ENCODE measurements at regions not wholly inside any gene's neighbourhood (a gene's known extent, or its start where the extent isn't known, plus 50 kb on each side); places are given as distances from the start of the nearest gene placed in this dataset.

DNA sequence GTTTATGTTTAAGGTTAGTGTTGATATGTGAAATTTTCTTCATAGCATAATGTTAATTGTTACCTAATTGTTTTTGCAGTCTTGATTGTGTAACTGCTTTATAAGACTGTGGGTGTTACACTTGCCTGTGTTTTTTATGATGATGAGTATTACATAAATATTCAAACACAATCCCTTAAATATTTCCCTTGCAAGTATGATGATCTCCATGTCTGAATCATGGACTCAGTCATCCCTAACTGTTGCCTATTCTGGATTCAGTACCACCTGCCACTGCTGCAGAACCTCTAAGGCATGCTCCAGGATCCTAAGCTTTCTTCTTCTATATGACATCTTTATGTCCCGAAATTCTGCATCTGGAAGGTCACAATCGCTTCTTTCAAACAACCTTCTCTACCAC is 246.3 kb upstream of the CLEC14A start:
- TF ChIP-seq, protein P1, sequence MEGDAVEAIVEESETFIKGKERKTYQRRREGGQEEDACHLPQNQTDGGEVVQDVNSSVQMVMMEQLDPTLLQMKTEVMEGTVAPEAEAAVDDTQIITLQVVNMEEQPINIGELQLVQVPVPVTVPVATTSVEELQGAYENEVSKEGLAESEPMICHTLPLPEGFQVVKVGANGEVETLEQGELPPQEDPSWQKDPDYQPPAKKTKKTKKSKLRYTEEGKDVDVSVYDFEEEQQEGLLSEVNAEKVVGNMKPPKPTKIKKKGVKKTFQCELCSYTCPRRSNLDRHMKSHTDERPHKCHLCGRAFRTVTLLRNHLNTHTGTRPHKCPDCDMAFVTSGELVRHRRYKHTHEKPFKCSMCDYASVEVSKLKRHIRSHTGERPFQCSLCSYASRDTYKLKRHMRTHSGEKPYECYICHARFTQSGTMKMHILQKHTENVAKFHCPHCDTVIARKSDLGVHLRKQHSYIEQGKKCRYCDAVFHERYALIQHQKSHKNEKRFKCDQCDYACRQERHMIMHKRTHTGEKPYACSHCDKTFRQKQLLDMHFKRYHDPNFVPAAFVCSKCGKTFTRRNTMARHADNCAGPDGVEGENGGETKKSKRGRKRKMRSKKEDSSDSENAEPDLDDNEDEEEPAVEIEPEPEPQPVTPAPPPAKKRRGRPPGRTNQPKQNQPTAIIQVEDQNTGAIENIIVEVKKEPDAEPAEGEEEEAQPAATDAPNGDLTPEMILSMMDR (IDR thresholded peaks at IDR 0.05; ENCODE audit: control extremely low read depth in 1 of 3, insufficient read depth in 1 of 3, low read depth in 1 of 3, low read length in 3 of 3), result no peak
- TF ChIP-seq EZH2 (IDR thresholded peaks at IDR 0.05; ENCODE audit: low read depth, low read length, severe bottlenecking) (no peak), TAF1 (IDR thresholded peaks at IDR 0.05; ENCODE audit: low read depth, low read length) (no peak), ZNF274 (IDR thresholded peaks at IDR 0.05; ENCODE audit: borderline replicate concordance, extremely low read depth, low read length) (no peak), CEBPB (IDR thresholded peaks at IDR 0.05; ENCODE audit: low read depth, low read length) (no peak), EP300 (IDR thresholded peaks at IDR 0.05; ENCODE audit: borderline replicate concordance in 1 of 2, low read depth in 2 of 2, low read length in 2 of 2) (no peak)

Measured in H1 (cell line).